Naive thymus-derived CD4-positive, alpha-beta T cell (primary cell): ENCODE measurements at regions not wholly inside any gene's neighbourhood (a gene's known extent, or its start where the extent isn't known, plus 50 kb on each side); places are given as distances from the start of the nearest gene placed in this dataset.

Experiments used
- ATAC-seq: fragments of 150-1000 bp; cut with Tn5 transposase; 2 replicates; pipeline ENCODE4 v1.10.0; 2021; ENCODE audit warnings: mild to moderate bottlenecking, moderate library complexity
- CTCF ChIA-PET: fragments of 350-600 bp; sonication (Branson Sonifier 250); formaldehyde crosslinking; loops from one replicate; lab custom pipeline; 2021; ENCODE audit warnings: antibody characterized with exemption; lab: Charles Lee
- POLR2A ChIA-PET: fragments of 350-600 bp; sonication (Branson Sonifier 250); formaldehyde crosslinking; loops from one replicate; lab custom pipeline; 2021; ENCODE audit warnings: antibody characterized with exemption, inconsistent platforms; lab: Charles Lee
- DNase-seq, 9 donors: peaks; one replicate each; pipeline versions ENCODE4 v3.0.0 to v3.0.0-alpha.2; 2020 to 2022; ENCODE audit warnings: mixed read lengths in 1 of 9
- H3K27ac ChIP-seq: one replicate; pipeline ENCODE4 v1.7.0; 2013; ENCODE audit warnings: mild to moderate bottlenecking, low read depth, low read length, moderate library complexity
- H3K27me3 ChIP-seq, 2 donors: one replicate each; pipeline ENCODE4 v1.7.0; 2013; ENCODE audit warnings: low read length in 2 of 2, mild to moderate bottlenecking in 2 of 2, moderate library complexity in 2 of 2; ENCODE audit not compliant: control insufficient read depth in 2 of 2, insufficient read depth in 2 of 2
- H3K36me3 ChIP-seq, 3 experiments: 1 replicate in 2 of 3; 2 replicates in 1 of 3; pipeline ENCODE4 v1.7.0; 2013; ENCODE audit warnings: low read length in 3 of 3, mild to moderate bottlenecking in 3 of 3, moderate library complexity in 1 of 3; ENCODE audit not compliant: insufficient read depth in 3 of 3, control insufficient read depth in 2 of 3
- H3K4me1 ChIP-seq, 2 donors: one replicate each; pipeline ENCODE4 v1.7.0; 2013; ENCODE audit warnings: low read length in 2 of 2, mild to moderate bottlenecking in 2 of 2, moderate library complexity in 1 of 2; ENCODE audit not compliant: control insufficient read depth in 2 of 2, insufficient read depth in 2 of 2
- H3K4me3 ChIP-seq: 2 replicates; pipeline ENCODE4 v1.7.0; 2013; ENCODE audit warnings: mild to moderate bottlenecking, low read length
- H3K9me3 ChIP-seq, 3 experiments: 1 replicate in 2 of 3; 2 replicates in 1 of 3; pipeline ENCODE4 v1.7.0; 2013; ENCODE audit warnings: low read length in 3 of 3; ENCODE audit not compliant: control insufficient read depth in 2 of 3
- H3K27ac Mint-ChIP-seq, 9 donors: one replicate each; pipeline ENCODE4 v1.8.0; 2020 to 2022; ENCODE audit warnings: mixed read lengths in 9 of 9, mild to moderate bottlenecking in 8 of 9, moderate library complexity in 5 of 9, inconsistent platforms in 2 of 9
- H3K27me3 Mint-ChIP-seq, 5 donors: one replicate each; pipeline ENCODE4 v1.8.0; 2021 to 2022; ENCODE audit warnings: mixed read lengths in 5 of 5, mild to moderate bottlenecking in 1 of 5
- H3K36me3 Mint-ChIP-seq, 5 donors: one replicate each; pipeline ENCODE4 v1.8.0; 2020 to 2022; ENCODE audit warnings: mixed read lengths in 5 of 5, mild to moderate bottlenecking in 3 of 5, inconsistent platforms in 1 of 5
- H3K4me1 Mint-ChIP-seq, 7 donors: one replicate each; pipeline ENCODE4 v1.8.0; 2020 to 2022; ENCODE audit warnings: mixed read lengths in 7 of 7, mild to moderate bottlenecking in 3 of 7, inconsistent platforms in 1 of 7
- H3K4me3 Mint-ChIP-seq, 10 donors: one replicate each; pipeline ENCODE4 v1.8.0; 2020 to 2022; ENCODE audit warnings: mild to moderate bottlenecking in 10 of 10, mixed read lengths in 10 of 10, moderate library complexity in 6 of 10, inconsistent platforms in 2 of 10
- H3K9me3 Mint-ChIP-seq, 11 donors: one replicate each; pipeline ENCODE4 v1.8.0; 2020 to 2022; ENCODE audit warnings: mixed read lengths in 11 of 11, mild to moderate bottlenecking in 4 of 11, inconsistent platforms in 1 of 11, moderate library complexity in 1 of 11
- intact Hi-C, 2 donors: fragments of 100-400 bp; cut with micrococcal nuclease; formaldehyde crosslinking; loops; one replicate each; pipeline ENCODE4 v1.15.1; 2023

- H3K4me3 ChIP-seq = no peak overlapping the region
- peaks cover 14 to 31% of the 10 kb centered on the region in 2 donors for H3K27me3 ChIP-seq
- H3K9me3 Mint-ChIP-seq = peaks cover 0 to 7% (median 0%) of the 10 kb centered on the region in 11 donors
- ChIA-PET CTCF (interaction anchor here (0.7 kb wide), 1 partner anchor 276 kb away, joined by 3 read pairs; no protein-coding TSS in a partner anchor), POLR2A (no interaction called here)
- no peak for DNase-seq
- H3K9me3 ChIP-seq = no peaks in the 10 kb centered on the region
- no peak for ATAC-seq
- no peak overlapping the region for H3K4me3 Mint-ChIP-seq
- intact Hi-C loops = loop anchor here in 1 of 2 donors (5.0 kb wide), 1 partner anchor 278 kb away; no protein-coding TSS in a partner anchor
- H3K27ac Mint-ChIP-seq = no peak overlapping the region
- no peaks in the 10 kb centered on the region for H3K4me1 ChIP-seq
- H3K27ac ChIP-seq = no peak overlapping the region
- H3K4me1 Mint-ChIP-seq = peaks cover 12 to 31% (median 22%) of the 10 kb centered on the region in 7 donors
- H3K36me3 ChIP-seq = no peaks in the 10 kb centered on the region
- peaks cover 0 to 8% (median 0%) of the 10 kb centered on the region in 5 donors for H3K36me3 Mint-ChIP-seq
- H3K27me3 Mint-ChIP-seq = peaks cover 77 to 94% (median 84%) of the 10 kb centered on the region in 5 donors
These were observed 106.1 kb upstream of the HSD17B12 start for GRCh38 chr11:43574411-43574810.

- POLR2A ChIA-PET = no interaction called here
- intact Hi-C loops = loop anchor here in 1 of 2 donors (5.0 kb wide), 2 partner anchors 277 to 737 kb away; partner anchors contain the start of gene ALX4
- DNase-seq = peak in 2 of 9 donors; percentile 7 to 52
These were observed 105.3 kb upstream of the HSD17B12 start for GRCh38 chr11:43574949-43575912.

GRCh38 chr11:43575913-43576310 is 104.6 kb upstream of the HSD17B12 start:
- H3K27ac ChIP-seq = no peak overlapping the region
- Mint-ChIP-seq H3K4me3 (peak overlapping the region in 3 of 10 donors; percentile 22 to 52 (median 43)), H3K9me3 (peaks cover 0 to 9% (median 0%) of the 10 kb centered on the region in 11 donors), H3K27me3 (peaks cover 78 to 95% (median 85%) of the 10 kb centered on the region in 5 donors), H3K36me3 (peaks cover 0 to 8% (median 0%) of the 10 kb centered on the region in 5 donors), H3K27ac (no peak overlapping the region), H3K4me1 (peaks cover 23 to 38% (median 32%) of the 10 kb centered on the region in 7 donors)
- intact Hi-C loops = loop anchor here in 1 of 2 donors (5.0 kb wide), 1 partner anchor 736 kb away; the partner anchor contains the start of gene ALX4
- H3K4me3 ChIP-seq = no peak overlapping the region
- ATAC-seq (no peak), DNase-seq (no peak)
- H3K4me1 ChIP-seq = peaks cover 0 to 6% of the 10 kb centered on the region in 2 donors
- no peaks in the 10 kb centered on the region for H3K36me3 ChIP-seq
- POLR2A ChIA-PET = no interaction called here
- CTCF ChIA-PET = no interaction called here
- H3K27me3 ChIP-seq = peaks cover 14 to 37% of the 10 kb centered on the region in 2 donors
- no peaks in the 10 kb centered on the region for H3K9me3 ChIP-seq

More at GRCh38 chr11:43574949-43575912, 105.3 kb upstream of the HSD17B12 start:
- peaks cover 16 to 31% (median 25%) of the 10 kb centered on the region in 7 donors for H3K4me1 Mint-ChIP-seq
- H3K36me3 Mint-ChIP-seq = peaks cover 0 to 8% (median 0%) of the 10 kb centered on the region in 5 donors
- ATAC-seq = peak; percentile 30
- Histone ChIP-seq H3K4me1 (no peaks in the 10 kb centered on the region), H3K27me3 (peaks cover 14 to 37% of the 10 kb centered on the region in 2 donors), H3K36me3 (no peaks in the 10 kb centered on the region), H3K4me3 (no peak overlapping the region), H3K27ac (no peak overlapping the region), H3K9me3 (no peaks in the 10 kb centered on the region)
- CTCF ChIA-PET = no interaction called here
- peak overlapping the region in 1 of 9 donors; percentile 76 for H3K27ac Mint-ChIP-seq
- peaks cover 0 to 7% (median 0%) of the 10 kb centered on the region in 11 donors for H3K9me3 Mint-ChIP-seq
- peak overlapping the region in 8 of 10 donors; percentile 10 to 67 (median 38) for H3K4me3 Mint-ChIP-seq
- H3K27me3 Mint-ChIP-seq = peaks cover 77 to 95% (median 83%) of the 10 kb centered on the region in 5 donors

GRCh38 chr11:43576320-43576802 is 104.2 kb upstream of the HSD17B12 start:
- H3K36me3 ChIP-seq = no peaks in the 10 kb centered on the region
- H3K4me1 Mint-ChIP-seq = peaks cover 23 to 40% (median 35%) of the 10 kb centered on the region in 7 donors
- H3K9me3 Mint-ChIP-seq = peaks cover 0 to 9% (median 0%) of the 10 kb centered on the region in 11 donors
- peaks cover 0 to 8% (median 0%) of the 10 kb centered on the region in 5 donors for H3K36me3 Mint-ChIP-seq
- CTCF ChIA-PET = no interaction called here
- ATAC-seq (no peak), DNase-seq (no peak)
- no peak overlapping the region for H3K27ac ChIP-seq
- H3K27me3 ChIP-seq = peaks cover 14 to 39% of the 10 kb centered on the region in 2 donors
- POLR2A ChIA-PET = no interaction called here
- no peak overlapping the region for H3K4me3 ChIP-seq
- H3K4me1 ChIP-seq = peaks cover 0 to 7% of the 10 kb centered on the region in 2 donors
- H3K27ac Mint-ChIP-seq = no peak overlapping the region
- peak overlapping the region in 5 of 10 donors; percentile 6 to 22 (median 14) for H3K4me3 Mint-ChIP-seq
- no peaks in the 10 kb centered on the region for H3K9me3 ChIP-seq
- intact Hi-C loops = loop anchor here in 1 of 2 donors (5.0 kb wide), 1 partner anchor 736 kb away; the partner anchor contains the start of gene ALX4
- peaks cover 78 to 94% (median 87%) of the 10 kb centered on the region in 5 donors for H3K27me3 Mint-ChIP-seq

GRCh38 chr11:43576803-43577521 is 103.6 kb upstream of the HSD17B12 start:
- H3K9me3 Mint-ChIP-seq = peaks cover 0 to 9% (median 0%) of the 10 kb centered on the region in 11 donors
- H3K4me3 ChIP-seq = no peak overlapping the region
- H3K27ac Mint-ChIP-seq = peak overlapping the region in 1 of 9 donors; percentile 14
- peaks cover 0 to 8% (median 0%) of the 10 kb centered on the region in 5 donors for H3K36me3 Mint-ChIP-seq
- DNase-seq = no peak
- ChIA-PET POLR2A (no interaction called here), CTCF (interaction anchor here (0.9 kb wide), 1 partner anchor 14 kb away, joined by 4 read pairs; no protein-coding TSS in a partner anchor)
- H3K27ac ChIP-seq = no peak overlapping the region
- H3K9me3 ChIP-seq = no peaks in the 10 kb centered on the region
- peaks cover 14 to 43% of the 10 kb centered on the region in 2 donors for H3K27me3 ChIP-seq
- ATAC-seq = no peak
- peaks cover 25 to 46% (median 41%) of the 10 kb centered on the region in 7 donors for H3K4me1 Mint-ChIP-seq
- H3K4me3 Mint-ChIP-seq = peak overlapping the region in 7 of 10 donors; percentile 6 to 35 (median 16)
- intact Hi-C loops = loop anchor here in 1 of 2 donors (5.0 kb wide), 1 partner anchor 735 kb away; the partner anchor contains the start of gene ALX4
- H3K36me3 ChIP-seq = no peaks in the 10 kb centered on the region
- H3K27me3 Mint-ChIP-seq = peaks cover 79 to 94% (median 87%) of the 10 kb centered on the region in 5 donors
- peaks cover 2 to 7% of the 10 kb centered on the region in 2 donors for H3K4me1 ChIP-seq
